ENCODE measurements at regions not wholly inside any gene's neighbourhood (a gene's known extent, or its start where the extent isn't known, plus 50 kb on each side); places are given as distances from the start of the nearest gene placed in this dataset.

GRCh38 chr12:45646851-45647581, 82.5 kb upstream of the ARID2 start:
- peaks cover 14% of the 10 kb centered on the region; the same call in 1 of the 2 replicates for H3K4me1 ChIP-seq (ENCODE audit: low read length)
- H3K79me2 ChIP-seq (ENCODE audit: low read length): no peaks in the 10 kb centered on the region
- no peak for DNase-seq
- no peak overlapping the region for H3K4me3 ChIP-seq (ENCODE audit: low read length)
- no peaks in the 10 kb centered on the region for H3K9me2 ChIP-seq (replicated peaks; ENCODE audit: insufficient read depth, low read length)
- no peaks in the 10 kb centered on the region for H4K20me1 ChIP-seq (ENCODE audit: insufficient read depth, low read length)
- no peaks in the 10 kb centered on the region for H3K27me3 ChIP-seq (replicated peaks; ENCODE audit: insufficient read depth, low read length)
- no peak overlapping the region for H3K4me2 ChIP-seq (ENCODE audit: low read depth, low read length)
- H3F3A ChIP-seq (ENCODE audit: insufficient read depth, low read length): no peaks in the 10 kb centered on the region
- H3K27ac ChIP-seq (ENCODE audit: low read length): no peak overlapping the region
- H3K9ac ChIP-seq (ENCODE audit: low read length): no peak overlapping the region
- no peak overlapping the region for H2AFZ ChIP-seq (ENCODE audit: low read length)
- H3K9me3 ChIP-seq (replicated peaks; ENCODE audit: insufficient read depth, low read length): no peaks in the 10 kb centered on the region
- no peak for TF ChIP-seq CTCF (IDR thresholded peaks at IDR 0.05; ENCODE audit: low read length)
- TF ChIP-seq EZH2 (optimal IDR thresholded peaks at IDR 0.05; ENCODE audit: low read depth, low read length): no peak
- no peak for TF ChIP-seq EZH2phosphoT487 (IDR thresholded peaks at IDR 0.05; ENCODE audit: low read length)
- H3K36me3 ChIP-seq (replicated peaks; ENCODE audit: insufficient read depth, low read length): no peaks in the 10 kb centered on the region

DNA sequence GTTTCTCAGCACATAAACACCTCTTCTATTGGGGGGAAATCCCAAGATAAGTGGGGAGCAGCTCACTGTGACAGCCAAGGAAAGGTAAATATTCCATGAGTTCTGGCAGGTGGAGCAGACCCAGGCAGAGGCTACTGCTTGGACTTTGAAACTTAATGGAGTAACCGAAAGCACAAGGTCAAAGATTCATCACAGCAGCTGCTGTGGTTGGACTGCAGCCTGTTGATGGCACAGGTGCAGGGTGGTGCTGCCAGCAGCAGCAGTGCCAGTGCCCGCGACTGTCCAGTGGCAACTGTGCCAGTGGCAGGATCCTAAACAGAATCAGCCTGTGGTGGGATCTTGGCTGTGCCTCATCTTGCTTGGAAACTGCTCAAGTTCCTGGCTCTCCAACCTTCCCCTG, 81.4 kb upstream of the ARID2 start:
- no peaks in the 10 kb centered on the region for H3K9me2 ChIP-seq (replicated peaks; ENCODE audit: insufficient read depth, low read length)
- no peaks in the 10 kb centered on the region for H3K36me3 ChIP-seq (replicated peaks; ENCODE audit: insufficient read depth, low read length)
- peak; percentile 39 for DNase-seq
- H2AFZ ChIP-seq (ENCODE audit: low read length): no peak overlapping the region
- no peak overlapping the region for H3K27ac ChIP-seq (ENCODE audit: low read length)
- no peaks in the 10 kb centered on the region for H3K9me3 ChIP-seq (replicated peaks; ENCODE audit: insufficient read depth, low read length)
- H4K20me1 ChIP-seq (ENCODE audit: insufficient read depth, low read length): no peaks in the 10 kb centered on the region
- no peaks in the 10 kb centered on the region for H3F3A ChIP-seq (ENCODE audit: insufficient read depth, low read length)
- no peak overlapping the region for H3K9ac ChIP-seq (ENCODE audit: low read length)
- H3K27me3 ChIP-seq (replicated peaks; ENCODE audit: insufficient read depth, low read length): no peaks in the 10 kb centered on the region
- H3K79me2 ChIP-seq (ENCODE audit: low read length): no peaks in the 10 kb centered on the region
- TF ChIP-seq CTCF (IDR thresholded peaks at IDR 0.05; ENCODE audit: low read length) (no peak), EZH2phosphoT487 (IDR thresholded peaks at IDR 0.05; ENCODE audit: low read length) (no peak), EZH2 (optimal IDR thresholded peaks at IDR 0.05; ENCODE audit: low read depth, low read length) (no peak)
- no peak overlapping the region for H3K4me3 ChIP-seq (ENCODE audit: low read length)
- peak overlapping the region; percentile 12; the same call in 1 of the 2 replicates for H3K4me2 ChIP-seq (ENCODE audit: low read depth, low read length)
- peaks cover 14% of the 10 kb centered on the region; the same call in 1 of the 2 replicates for H3K4me1 ChIP-seq (ENCODE audit: low read length)

- DNase-seq: no peak
- Histone ChIP-seq H3K9ac (ENCODE audit: low read length) (no peak overlapping the region), H3K27ac (ENCODE audit: low read length) (no peak overlapping the region), H3K4me2 (ENCODE audit: low read depth, low read length) (no peak overlapping the region), H3K36me3 (replicated peaks; ENCODE audit: insufficient read depth, low read length) (no peaks in the 10 kb centered on the region), H3F3A (ENCODE audit: insufficient read depth, low read length) (no peaks in the 10 kb centered on the region), H3K4me1 (ENCODE audit: low read length) (peaks cover 6% of the 10 kb centered on the region; the same call in 1 of the 2 replicates), H3K9me3 (replicated peaks; ENCODE audit: insufficient read depth, low read length) (no peaks in the 10 kb centered on the region), H4K20me1 (ENCODE audit: insufficient read depth, low read length) (no peaks in the 10 kb centered on the region), H2AFZ (ENCODE audit: low read length) (no peak overlapping the region), H3K27me3 (replicated peaks; ENCODE audit: insufficient read depth, low read length) (no peaks in the 10 kb centered on the region), H3K4me3 (ENCODE audit: low read length) (no peak overlapping the region), H3K79me2 (ENCODE audit: low read length) (no peaks in the 10 kb centered on the region), H3K9me2 (replicated peaks; ENCODE audit: insufficient read depth, low read length) (no peaks in the 10 kb centered on the region)
- no peak for TF ChIP-seq CTCF (IDR thresholded peaks at IDR 0.05; ENCODE audit: low read length)
These were observed 78.5 kb upstream of the ARID2 start for GRCh38 chr12:45651029-45651428.

Data from MM.1S (cell line).